HG03558 (cell line): ENCODE measurements at regions not wholly inside any gene's neighbourhood (a gene's known extent, or its start where the extent isn't known, plus 50 kb on each side); places are given as distances from the start of the nearest gene placed in this dataset.
"Not testable (repeated sequence)": the region's sequence is repeated elsewhere in the genome, so short reads cannot be mapped to it uniquely, and the experiment has no call there.

Source experiments
- ATAC-seq: cut with Tn5 transposase; IDR thresholded peaks from one replicate; pipeline ENCODE4 v1.9.1; 2021; ENCODE audit warnings: moderate number of reproducible peaks; ENCODE audit not compliant: unreplicated experiment; ENCODE audit errors: extremely low read depth

DNA sequence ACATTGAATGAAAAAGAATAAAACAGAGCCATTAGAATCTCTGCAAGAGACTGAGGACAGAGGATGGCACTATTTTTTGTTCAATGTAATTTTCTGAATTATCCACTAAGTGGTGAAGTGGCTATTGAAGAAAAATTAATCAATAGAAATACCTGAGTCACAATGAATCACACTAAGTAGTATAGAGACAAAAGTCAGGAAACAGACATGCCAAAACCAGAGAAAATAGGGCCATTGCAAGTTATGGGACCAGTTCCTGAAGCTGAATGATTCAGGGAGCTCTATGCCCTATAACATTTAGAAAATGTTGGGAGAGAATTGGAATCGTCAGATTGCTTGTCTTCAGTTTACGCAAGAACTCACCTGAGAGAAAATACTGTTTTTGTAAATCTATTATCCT, 1103.2 kb upstream of the ALCAM start:
- no peak for ATAC-seq

DNA sequence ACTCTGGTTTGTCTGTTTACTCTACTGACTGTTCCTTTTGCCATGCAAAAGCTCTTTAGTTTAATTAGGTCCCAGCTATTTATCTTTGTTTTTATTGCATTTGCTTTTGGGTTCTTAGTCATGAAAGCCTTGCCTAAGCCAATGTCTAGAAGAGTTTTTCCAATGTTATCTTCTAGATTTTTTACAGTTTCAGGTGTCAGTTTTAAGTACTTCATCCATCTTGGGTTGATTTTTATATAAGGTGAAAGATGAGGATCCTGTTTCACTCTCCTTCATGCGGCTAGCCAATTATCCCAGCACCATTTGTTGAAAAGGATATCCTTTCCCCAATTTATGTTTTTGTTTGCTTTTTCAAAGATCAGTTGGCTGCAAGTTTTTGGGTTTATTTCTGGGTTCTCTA, 1100.5 kb upstream of the ALCAM start:
- not testable (repeated sequence) for ATAC-seq

DNA sequence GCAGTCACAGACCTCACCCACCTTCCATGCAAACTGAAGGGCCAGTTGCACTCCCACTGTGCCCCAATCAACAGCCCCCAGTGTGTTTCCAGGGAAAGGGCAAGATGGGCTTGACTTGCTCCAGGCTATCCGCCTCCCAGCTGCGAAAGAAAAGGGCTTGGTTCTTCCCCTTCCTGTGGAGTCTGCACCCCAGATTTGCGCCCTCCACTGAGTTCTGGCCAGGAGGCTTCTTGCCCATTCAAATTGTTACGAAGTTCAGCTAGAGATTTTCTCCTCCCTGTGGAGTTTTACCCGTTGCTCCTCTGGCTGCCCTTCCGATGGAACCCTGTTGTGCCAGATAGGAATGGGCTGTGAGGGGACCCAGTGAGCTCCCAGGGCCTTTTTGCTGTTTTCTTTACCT, 1096.9 kb upstream of the ALCAM start:
- ATAC-seq, result no peak

DNA sequence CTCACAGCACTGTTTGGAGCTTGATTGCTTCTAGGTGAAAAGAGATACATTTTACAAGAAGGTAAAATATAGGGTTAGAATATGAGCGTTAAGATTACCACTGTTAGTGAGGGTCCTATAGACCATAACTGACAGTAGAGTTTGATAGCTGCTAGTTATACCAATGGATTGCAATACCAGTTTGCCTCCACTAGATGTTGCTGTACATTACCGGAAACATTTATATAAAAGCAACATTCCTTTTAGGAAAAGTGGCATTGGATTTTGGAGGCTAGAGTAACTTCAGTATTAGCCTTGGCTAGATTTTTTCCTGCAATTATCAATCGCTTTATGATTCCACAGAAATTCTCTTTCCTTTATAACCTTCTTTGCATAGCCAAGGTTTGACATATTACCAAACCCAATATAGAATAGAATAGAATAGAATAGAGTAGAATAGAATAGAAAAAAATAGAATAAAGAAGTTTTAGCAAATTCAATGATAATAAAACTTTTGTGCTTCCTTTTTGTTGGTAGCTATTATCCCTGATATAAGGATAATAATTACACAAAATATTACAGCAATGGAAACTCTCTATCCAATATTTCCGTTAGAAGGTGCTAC, 1093.6 kb upstream of the ALCAM start:
- no peak for ATAC-seq

DNA sequence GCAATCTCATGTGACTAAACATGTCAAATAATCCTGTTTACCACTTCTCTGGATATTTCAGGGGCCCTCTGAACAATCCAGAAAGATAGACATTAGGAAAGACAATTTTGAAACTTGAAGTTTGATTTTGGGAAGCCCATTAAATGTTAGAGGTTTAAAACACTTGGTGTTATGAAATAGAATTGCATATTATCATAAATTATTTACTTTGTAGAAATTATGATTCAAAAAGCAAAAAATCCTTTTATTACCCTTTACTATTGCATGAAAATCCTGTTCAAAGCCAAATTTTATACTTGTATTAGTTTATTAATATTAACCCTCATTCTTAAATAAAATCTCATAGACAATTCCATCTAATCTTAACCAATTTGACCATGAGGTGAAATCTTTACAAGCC, 1091.5 kb upstream of the ALCAM start:
- no peak for ATAC-seq

DNA sequence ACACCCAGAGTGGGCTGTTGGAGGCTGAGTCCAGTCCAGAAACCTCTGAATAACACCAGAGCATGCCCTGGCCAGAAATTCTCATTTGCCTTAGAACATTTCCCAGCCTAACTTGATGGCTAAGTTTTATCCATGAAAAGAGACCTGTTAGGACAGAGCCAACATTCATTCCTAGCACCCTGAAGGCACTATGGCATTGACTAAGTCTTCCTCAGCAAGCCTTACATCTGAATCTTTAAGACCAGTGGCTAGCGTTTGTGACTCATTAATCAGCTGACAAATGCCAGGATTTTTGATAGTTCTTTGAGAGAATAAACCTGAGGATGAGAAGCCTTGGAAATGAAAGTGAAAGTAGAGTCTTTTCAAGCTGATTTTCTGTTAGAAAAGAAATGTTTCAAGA, 1087.1 kb upstream of the ALCAM start:
- ATAC-seq, result no peak

DNA sequence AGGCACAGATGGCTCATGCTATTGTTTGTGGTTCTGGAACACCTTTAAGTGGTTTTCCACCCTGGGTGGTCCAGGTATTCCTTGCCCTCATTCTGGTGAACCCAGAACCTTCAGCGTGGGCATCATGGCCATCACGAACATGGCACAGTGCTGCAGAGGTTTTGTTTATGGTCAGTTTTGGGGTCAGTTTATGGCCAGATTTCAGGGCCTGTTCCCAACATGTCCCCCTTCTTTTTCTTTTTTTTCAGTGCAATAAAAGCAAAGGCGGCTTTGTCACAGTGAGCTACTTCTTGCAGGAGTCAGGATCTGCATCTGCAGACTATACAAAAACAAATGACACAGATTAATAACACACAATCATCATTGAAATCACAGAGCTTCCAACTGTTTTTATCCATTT, 1085.0 kb upstream of the ALCAM start:
- ATAC-seq, result no peak

DNA sequence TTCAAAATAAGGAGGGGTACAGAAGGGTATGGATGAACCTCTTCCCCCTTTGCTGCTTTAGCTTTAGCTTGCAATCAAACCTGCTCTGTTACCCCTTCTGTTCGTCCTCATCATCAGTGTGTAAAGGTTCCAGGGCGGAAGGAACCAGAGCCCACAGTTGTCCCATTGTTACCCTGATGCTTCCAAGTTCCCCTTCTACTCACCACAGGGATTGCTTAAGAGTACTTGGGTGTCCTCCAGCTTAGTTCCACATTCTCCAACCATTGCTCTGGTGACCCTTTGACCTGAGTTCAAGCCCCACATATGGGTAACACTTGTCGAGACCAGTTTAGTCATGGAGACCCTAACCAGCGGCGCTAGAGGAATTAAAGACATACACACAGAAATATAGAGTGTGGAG, 1080.1 kb upstream of the ALCAM start:
- no peak for ATAC-seq

DNA sequence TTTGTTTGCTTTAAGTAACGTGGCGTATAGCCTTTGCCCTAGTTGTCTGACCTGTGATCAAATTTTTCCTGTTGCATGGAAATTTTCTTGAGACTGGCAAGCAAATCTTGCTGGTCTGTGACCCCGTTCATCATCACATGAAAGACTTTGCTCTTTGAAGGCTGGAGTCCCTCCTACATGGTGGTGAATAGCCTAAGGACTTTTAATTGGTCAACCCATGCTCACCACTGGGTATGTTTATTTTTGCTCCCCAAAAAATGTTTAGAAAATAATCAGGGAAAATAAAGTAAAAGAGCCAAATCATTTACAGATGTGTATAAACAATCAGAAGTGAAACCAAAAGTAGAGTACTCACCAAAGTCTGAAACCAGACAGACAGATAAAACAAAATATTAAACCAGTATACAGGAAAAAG, 1075.3 kb upstream of the ALCAM start:
- ATAC-seq, result no peak

DNA sequence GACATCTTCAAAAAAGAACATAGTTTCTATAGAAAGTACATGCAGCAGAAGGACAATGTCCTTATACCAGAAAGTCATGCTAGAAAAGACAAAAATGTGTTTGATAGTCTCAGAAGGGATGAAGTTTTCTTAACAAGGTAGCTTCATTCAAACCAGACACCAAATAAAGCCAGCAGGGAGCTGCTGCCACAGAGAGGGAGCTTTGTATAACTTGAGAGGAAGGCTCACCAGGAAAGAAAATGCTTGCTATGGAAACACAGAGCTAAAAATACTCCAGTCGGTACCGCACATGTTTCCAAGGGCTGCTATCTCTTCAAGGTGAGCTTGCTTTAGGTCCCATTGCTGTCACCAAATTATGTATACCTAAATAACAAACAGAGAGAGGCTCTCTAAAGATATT, 1074.8 kb upstream of the ALCAM start:
- no peak for ATAC-seq

DNA sequence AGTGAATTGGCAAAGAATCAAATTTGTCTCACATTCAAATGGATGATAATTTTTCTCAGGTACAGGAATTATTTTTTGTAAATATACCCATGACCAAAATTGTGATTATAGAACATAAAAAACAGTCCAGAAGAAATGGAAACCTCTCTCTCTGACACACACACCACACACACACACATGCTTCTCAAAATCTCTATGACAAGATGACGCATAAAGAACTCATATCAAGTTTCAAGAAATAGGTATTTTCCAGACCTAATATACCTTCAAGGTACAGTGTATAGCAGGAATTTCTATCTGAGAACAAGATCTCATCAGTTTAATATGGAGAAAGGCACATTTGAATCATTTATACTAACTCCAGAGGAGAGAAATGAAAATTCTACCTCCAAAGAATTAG, 1069.1 kb upstream of the ALCAM start:
- ATAC-seq, result no peak

DNA sequence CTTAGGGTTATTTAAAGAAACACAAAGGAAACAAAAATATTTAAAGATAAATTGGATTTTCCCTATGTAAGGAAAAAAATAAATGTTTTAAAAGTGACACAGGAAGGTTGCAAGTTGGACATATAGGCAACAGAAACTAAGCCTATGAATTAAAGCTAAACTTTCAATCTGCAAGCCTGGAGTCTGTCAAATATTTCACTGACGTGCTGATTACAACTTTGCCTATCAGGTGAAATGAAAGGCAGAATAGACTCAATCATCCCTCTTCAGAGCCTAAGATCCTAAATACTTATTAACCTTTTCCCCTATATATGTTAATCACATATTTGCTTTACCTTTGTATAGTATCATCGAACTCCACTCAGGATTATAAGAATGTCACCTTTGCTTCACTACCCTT, 1068.0 kb upstream of the ALCAM start:
- ATAC-seq, result no peak

DNA sequence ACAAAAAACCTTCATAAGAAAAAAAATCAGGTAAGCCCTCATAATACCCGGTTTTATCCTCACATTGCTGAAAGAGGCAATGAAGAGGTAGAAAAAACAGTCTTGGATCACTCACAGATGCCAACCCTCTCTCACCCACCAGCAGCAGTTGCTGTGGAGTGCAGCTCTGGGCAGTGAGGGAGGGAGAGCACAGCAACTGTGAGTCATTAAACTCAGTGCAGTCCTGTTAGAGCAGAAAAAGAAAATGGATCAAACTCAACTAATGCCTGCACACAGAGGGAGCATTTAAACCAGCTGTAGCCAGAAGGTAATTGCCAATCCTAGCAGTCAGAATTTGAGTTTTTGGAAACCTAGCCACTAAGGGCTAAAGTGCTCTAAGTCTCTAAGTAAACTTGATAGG, 1050.6 kb upstream of the ALCAM start:
- no peak for ATAC-seq

DNA sequence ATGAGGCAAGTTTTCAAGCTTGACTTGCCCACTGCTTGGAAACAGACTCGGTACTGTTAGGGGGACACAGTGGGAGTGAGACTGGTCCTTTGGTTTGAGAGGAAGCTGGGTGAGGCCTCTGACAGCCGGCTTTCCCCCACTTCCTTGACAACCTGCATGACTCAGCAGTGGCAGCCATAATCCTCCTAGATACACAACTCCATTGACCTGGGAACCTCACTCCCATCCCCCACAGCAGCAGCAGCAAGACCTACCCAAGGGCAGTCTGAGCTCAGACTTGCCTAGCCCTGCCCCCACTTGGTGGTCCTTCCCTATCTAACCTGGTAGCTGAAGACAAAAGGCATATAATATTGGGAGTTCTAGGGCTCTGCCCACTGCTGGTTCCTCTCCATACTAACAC, 1043.5 kb upstream of the ALCAM start:
- no peak for ATAC-seq

DNA sequence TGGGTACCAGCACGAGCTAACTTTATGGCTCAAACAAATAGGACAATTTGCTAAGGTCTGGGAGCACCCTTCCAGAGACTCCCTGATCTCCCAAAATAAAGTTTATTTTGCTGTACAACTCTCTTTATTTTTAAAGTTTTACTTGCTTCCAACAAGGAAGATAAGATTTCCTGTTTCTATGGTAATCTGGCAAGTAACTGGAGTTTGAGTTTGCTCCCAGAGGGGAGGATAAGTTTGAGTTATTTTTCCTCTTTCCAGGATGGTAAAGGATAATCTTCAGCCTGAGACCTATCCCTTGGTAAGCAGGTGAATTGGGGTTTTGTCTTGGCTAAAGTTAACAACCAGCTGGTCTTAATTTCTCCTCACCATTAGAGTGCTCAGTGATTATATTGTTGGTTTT, 1019.4 kb upstream of the ALCAM start:
- no peak for ATAC-seq

DNA sequence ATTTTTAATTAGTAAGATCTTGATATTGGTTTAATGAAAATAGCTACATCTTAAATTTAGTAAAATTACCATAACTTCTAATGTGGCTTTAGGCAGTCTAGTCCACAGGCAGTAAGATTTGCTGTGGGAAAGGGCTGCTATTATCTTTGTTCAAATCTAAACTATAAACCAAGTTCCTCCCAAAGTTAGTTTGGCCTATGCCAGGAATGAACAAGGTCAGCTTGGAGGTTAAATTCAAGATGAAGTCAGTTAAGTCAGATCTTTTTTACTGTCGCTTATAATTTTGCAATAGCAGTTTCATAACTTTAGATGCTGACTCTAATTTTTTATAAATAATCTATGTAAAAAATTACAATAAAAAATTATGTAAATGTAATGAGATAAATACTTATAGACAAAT, 1016.9 kb upstream of the ALCAM start:
- ATAC-seq, result no peak

DNA sequence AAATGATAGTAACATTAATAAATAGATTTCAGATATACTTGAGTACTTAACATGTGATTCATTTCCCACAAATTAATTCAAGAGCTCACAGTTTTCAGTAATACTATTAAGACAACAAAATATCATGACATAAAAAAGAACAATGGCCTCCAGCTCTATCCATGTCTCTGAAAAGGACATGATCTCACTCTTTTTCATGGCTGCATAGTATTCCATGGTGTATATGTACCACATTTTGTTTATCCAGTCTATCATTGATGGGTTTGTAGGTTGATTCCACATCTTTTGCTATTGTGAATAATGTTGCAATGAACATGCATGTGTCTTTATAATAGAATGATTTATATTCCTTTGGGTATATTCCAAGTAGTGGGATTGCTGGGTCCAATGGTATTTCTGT, 1012.8 kb upstream of the ALCAM start:
- ATAC-seq, result no peak

DNA sequence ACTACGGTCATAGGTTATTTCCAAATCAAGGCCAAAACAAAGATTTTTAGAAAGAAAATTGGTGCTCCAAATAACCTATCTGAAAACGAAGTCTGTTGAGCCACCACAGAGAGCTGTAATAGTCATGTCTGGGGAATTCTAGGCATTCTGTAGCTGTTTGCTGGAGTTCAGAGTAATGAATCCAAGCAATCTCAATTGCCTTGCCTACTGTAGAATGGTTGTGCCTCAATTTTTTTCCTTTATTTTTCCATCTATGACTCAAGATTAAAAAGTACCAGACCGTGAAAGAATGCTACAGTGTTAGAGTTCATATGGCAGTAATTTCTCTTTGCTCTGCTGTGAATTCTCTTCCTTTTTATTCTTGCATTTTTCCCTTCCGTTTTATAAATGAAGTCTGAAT, 1007.2 kb upstream of the ALCAM start:
- no peak for ATAC-seq

DNA sequence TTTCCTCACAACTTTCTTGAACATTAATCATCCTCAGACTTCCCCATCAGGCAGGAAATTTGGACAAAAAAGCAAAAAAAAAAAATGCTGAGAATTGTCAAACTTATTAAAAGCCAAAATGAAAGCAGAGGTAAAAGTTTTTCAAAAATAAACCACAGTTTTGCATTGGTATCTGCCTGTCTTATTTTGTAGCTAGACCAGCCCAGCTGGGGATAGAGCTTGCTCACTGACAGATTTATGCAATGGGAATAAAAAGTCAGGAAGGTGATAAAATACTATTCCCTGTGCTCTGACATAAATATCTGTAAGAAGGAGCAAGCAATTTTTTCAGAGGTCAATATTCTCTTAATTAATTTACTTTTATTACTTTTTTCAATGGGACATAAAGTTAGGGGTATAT, 1006.7 kb upstream of the ALCAM start:
- no peak for ATAC-seq

DNA sequence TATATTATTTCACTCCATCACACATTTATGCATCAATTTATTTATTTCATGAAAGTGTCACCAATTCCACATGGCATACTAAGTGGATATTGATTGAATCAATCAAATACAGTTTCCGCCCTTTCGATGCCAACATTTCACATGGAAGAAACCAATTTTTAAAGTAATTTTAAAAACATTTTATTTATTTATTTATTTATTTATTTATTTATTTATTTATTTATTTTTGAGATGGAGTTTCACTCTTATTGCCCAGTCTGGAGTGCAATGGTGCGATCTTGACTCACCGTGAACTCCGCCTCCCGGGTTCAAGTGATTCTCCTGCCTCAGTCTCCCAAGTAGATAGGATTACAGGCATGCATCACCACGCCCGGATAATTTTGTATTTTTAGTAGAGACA, 1005.0 kb upstream of the ALCAM start:
- not testable (repeated sequence) for ATAC-seq

DNA sequence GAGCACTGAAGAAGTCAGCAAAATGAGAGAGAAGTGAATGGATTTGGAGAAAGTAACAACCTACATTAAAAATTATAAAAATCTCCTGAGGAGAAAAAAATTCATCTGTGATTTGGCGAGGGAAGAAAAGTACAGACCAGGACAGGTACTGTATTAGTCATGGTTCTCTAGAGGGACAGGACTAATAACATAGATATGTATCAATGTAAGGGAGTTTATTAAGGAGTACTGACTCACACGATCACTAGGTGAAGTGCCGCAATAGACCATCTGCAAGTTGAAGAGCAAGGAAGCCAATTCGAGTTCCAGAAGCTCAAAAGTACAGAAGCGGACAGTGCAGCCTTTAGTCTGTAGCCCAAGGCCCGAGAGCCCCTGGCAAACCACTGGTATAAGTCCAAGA, 1004.4 kb upstream of the ALCAM start:
- no peak for ATAC-seq

DNA sequence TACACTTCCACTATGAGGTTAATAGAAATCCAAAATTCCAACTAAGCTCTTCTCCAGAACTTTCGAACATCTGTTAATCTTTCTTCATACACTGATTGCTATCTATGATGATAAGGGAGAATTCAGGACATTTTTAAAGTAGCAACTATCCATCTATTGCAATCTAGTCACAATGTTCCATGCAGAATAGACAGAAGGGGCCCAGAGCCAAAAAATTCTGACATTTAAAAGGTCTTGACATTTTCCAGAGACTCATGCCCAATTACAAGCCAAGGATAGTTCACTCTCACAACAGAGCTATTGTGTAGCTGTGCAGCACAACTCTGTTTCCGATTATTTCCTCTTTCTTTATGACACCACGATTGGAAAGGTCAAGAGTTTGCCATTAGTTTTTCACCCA, 999.7 kb upstream of the ALCAM start:
- ATAC-seq, result no peak

DNA sequence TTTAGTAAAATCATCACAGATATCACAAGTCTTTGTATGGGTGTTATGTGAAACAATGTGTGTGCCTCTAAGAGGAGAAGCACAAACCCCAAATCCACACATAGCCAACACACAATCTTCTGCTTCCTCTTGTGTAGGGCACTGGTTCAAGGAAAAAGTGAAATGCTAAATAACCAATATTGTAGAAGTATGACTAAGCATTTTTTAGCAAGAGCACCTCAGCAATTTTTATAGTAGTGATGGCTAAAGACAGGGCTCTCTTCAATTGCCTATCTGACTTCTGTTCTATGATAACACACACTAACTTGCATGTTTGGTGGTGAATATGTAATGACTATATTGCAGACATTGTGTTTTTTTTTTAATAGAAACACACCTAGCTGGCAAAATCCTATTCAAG, 997.9 kb upstream of the ALCAM start:
- ATAC-seq, result no peak
